Neuronal stem cell (in vitro differentiated cells): ENCODE measurements at regions not wholly inside any gene's neighbourhood (a gene's known extent, or its start where the extent isn't known, plus 50 kb on each side); places are given as distances from the start of the nearest gene placed in this dataset.

Experiments used
- DNase-seq: peaks from one replicate; pipeline ENCODE4 v3.0.0-alpha.2; 2013; ENCODE audit warnings: low spot score
- H2AFZ ChIP-seq: one replicate; pipeline ENCODE4 v1.6.1; 2013; ENCODE audit warnings: mild to moderate bottlenecking, low read length, inconsistent platforms
- H2AK5ac ChIP-seq: 2 replicates; pipeline ENCODE4 v1.6.1; 2013; ENCODE audit warnings: low read depth, mild to moderate bottlenecking, inconsistent platforms, low read length, moderate library complexity, mixed read lengths
- H2BK120ac ChIP-seq: 2 replicates; pipeline ENCODE4 v1.6.1; 2013; ENCODE audit warnings: low read depth, mild to moderate bottlenecking, inconsistent platforms, low read length, moderate library complexity, mixed read lengths
- H2BK12ac ChIP-seq: one replicate; pipeline ENCODE4 v1.6.1; 2013; ENCODE audit warnings: low read length, inconsistent platforms
- H2BK15ac ChIP-seq: 2 replicates; pipeline ENCODE4 v1.6.1; 2013; ENCODE audit warnings: mild to moderate bottlenecking, low read length, inconsistent platforms, mixed read lengths
- H2BK5ac ChIP-seq: one replicate; pipeline ENCODE4 v1.6.1; 2013; ENCODE audit warnings: inconsistent platforms, mild to moderate bottlenecking, low read length, moderate library complexity
- H3K14ac ChIP-seq: one replicate; pipeline ENCODE4 v1.6.1; 2013; ENCODE audit warnings: low read length, inconsistent platforms
- H3K18ac ChIP-seq: 2 replicates; pipeline ENCODE4 v1.6.1; 2013; ENCODE audit warnings: low read length, inconsistent platforms
- H3K23ac ChIP-seq: 2 replicates; pipeline ENCODE4 v1.6.1; 2013; ENCODE audit warnings: low read depth, mild to moderate bottlenecking, mixed read lengths, low read length, inconsistent platforms; ENCODE audit not compliant: poor library complexity
- H3K27ac ChIP-seq: replicated peaks from 3 replicates; pipeline ENCODE4 v1.5.1; 2013; ENCODE audit warnings: low read length, inconsistent platforms
- H3K27me3 ChIP-seq, 3 experiments: 2 replicates each; pipeline ENCODE4 v1.6.1; 2013; ENCODE audit warnings: low read length in 3 of 3, mild to moderate bottlenecking in 2 of 3, inconsistent platforms in 1 of 3, low read depth in 1 of 3, mixed read lengths in 1 of 3, moderate library complexity in 1 of 3; ENCODE audit not compliant: control insufficient read depth in 3 of 3, insufficient read depth in 3 of 3
- H3K36me3 ChIP-seq, 2 donors: replicated peaks in 1 of 2; 2 replicates each; pipeline ENCODE4 v1.6.1; 2013; ENCODE audit warnings: low read length in 2 of 2; ENCODE audit not compliant: control insufficient read depth in 2 of 2, insufficient read depth in 2 of 2
- H3K4ac ChIP-seq: 2 replicates; pipeline ENCODE4 v1.6.1; 2013; ENCODE audit warnings: inconsistent platforms, mild to moderate bottlenecking, low read length, moderate library complexity
- H3K4me1 ChIP-seq, 2 donors: 1 replicate in 1 of 2; 2 replicates in 1 of 2; pipeline ENCODE4 v1.6.1; 2013; ENCODE audit warnings: low read length in 2 of 2, low read depth in 1 of 2; ENCODE audit not compliant: control insufficient read depth in 2 of 2, insufficient read depth in 1 of 2
- H3K4me2 ChIP-seq: one replicate; pipeline ENCODE4 v1.6.1; 2013; ENCODE audit warnings: mild to moderate bottlenecking, low read length, inconsistent platforms; ENCODE audit not compliant: insufficient read depth, poor library complexity, severe bottlenecking
- H3K4me3 ChIP-seq, 2 donors: 2 replicates each; pipeline ENCODE4 v1.5.1; 2013; ENCODE audit warnings: low read length in 2 of 2, mild to moderate bottlenecking in 2 of 2, inconsistent platforms in 1 of 2, moderate library complexity in 1 of 2
- H3K79me1 ChIP-seq: one replicate; pipeline ENCODE4 v1.6.1; 2013; ENCODE audit warnings: low read depth, mild to moderate bottlenecking, inconsistent platforms, low read length, moderate library complexity
- H3K9ac ChIP-seq: one replicate; pipeline ENCODE4 v1.6.1; 2013; ENCODE audit warnings: mild to moderate bottlenecking, low read depth, low read length, inconsistent platforms; ENCODE audit not compliant: poor library complexity
- H3K9me3 ChIP-seq, 2 donors: replicated peaks in 1 of 2; 2 replicates each; pipeline versions ENCODE3 to v1.6.1; 2013; ENCODE audit warnings: low read length in 2 of 2, mild to moderate bottlenecking in 2 of 2, inconsistent platforms in 1 of 2, low read depth in 1 of 2, mixed read lengths in 1 of 2, moderate library complexity in 1 of 2; ENCODE audit not compliant: control insufficient read depth in 2 of 2, insufficient read depth in 1 of 2
- H4K8ac ChIP-seq: one replicate; pipeline ENCODE4 v1.6.1; 2013; ENCODE audit warnings: low read depth, mild to moderate bottlenecking, inconsistent platforms, low read length, moderate library complexity
- H4K91ac ChIP-seq: one replicate; pipeline ENCODE4 v1.6.1; 2013; ENCODE audit warnings: low read length, low read depth, mild to moderate bottlenecking, inconsistent platforms; ENCODE audit not compliant: poor library complexity
- WGBS, 2 donors: extraction: QIAGEN DNeasy Blood & Tissue Kit; methylation state at CpG; one replicate each; pipeline ENCODE4 v1.1.7; 2013; ENCODE audit warnings: missing lambda C conversion rate in 2 of 2, mixed read lengths in 1 of 2; ENCODE audit not compliant: insufficient read length in 2 of 2, insufficient replicate concordance in 1 of 2; ENCODE audit errors: extremely low coverage in 2 of 2; 5-methylcytosine and 5-hydroxymethylcytosine counted together

GRCh38 chr3:34782871-34783270 lies 856.5 kb upstream of the ARPP21 start:
- Histone ChIP-seq H4K8ac (no peak overlapping the region), H3K4ac (no peak overlapping the region), H3K4me3 (no peak overlapping the region), H2AK5ac (no peak overlapping the region), H3K14ac (no peak overlapping the region), H3K27me3 (no peaks in the 10 kb centered on the region), H2BK120ac (no peak overlapping the region), H2BK15ac (no peak overlapping the region), H2BK12ac (no peak overlapping the region), H3K4me1 (peaks cover 0 to 4% of the 10 kb centered on the region in 2 donors), H2AFZ (no peak overlapping the region), H3K18ac (no peak overlapping the region), H3K9ac (no peak overlapping the region), H3K9me3 (no peaks in the 10 kb centered on the region), H4K91ac (no peak overlapping the region), H3K27ac (no peak overlapping the region), H3K4me2 (no peak overlapping the region), H2BK5ac (no peak overlapping the region), H3K79me1 (no peaks in the 10 kb centered on the region), H3K23ac (no peak overlapping the region), H3K36me3 (no peaks in the 10 kb centered on the region)
- WGBS, 2 donors, result no CpG with 5 or more reads among the region's 2 CpGs
- DNase-seq, result no peak

- Histone ChIP-seq H3K4me2 (no peak overlapping the region), H2AK5ac (no peak overlapping the region), H2BK12ac (no peak overlapping the region), H3K9ac (no peak overlapping the region), H4K8ac (no peak overlapping the region), H3K27ac (no peak overlapping the region), H3K4ac (no peak overlapping the region), H4K91ac (no peak overlapping the region), H3K27me3 (no peaks in the 10 kb centered on the region), H3K79me1 (no peaks in the 10 kb centered on the region), H3K9me3 (no peaks in the 10 kb centered on the region), H3K23ac (no peak overlapping the region), H2AFZ (no peak overlapping the region), H3K18ac (no peak overlapping the region), H3K4me3 (no peak overlapping the region), H3K14ac (no peak overlapping the region), H2BK5ac (no peak overlapping the region), H3K4me1 (peaks cover 0 to 4% of the 10 kb centered on the region in 2 donors), H2BK15ac (no peak overlapping the region), H3K36me3 (no peaks in the 10 kb centered on the region), H2BK120ac (no peak overlapping the region)
- no peak for DNase-seq
Observed at GRCh38 chr3:34783876-34784275, 855.4 kb upstream of the ARPP21 start.

- no peak overlapping the region for H3K27ac ChIP-seq
- no peaks in the 10 kb centered on the region for H3K79me1 ChIP-seq
- no peak overlapping the region for H3K4me3 ChIP-seq
- H3K9ac ChIP-seq, result no peak overlapping the region
- H4K91ac ChIP-seq, result no peak overlapping the region
- no peak overlapping the region for H2BK12ac ChIP-seq
- H3K27me3 ChIP-seq, result no peaks in the 10 kb centered on the region
- no peak overlapping the region for H2BK5ac ChIP-seq
- no peaks in the 10 kb centered on the region for H3K9me3 ChIP-seq
- no CpG with 5 or more reads among the region's 1 CpG for whole genome bisulfite sequencing, 2 donors
- no peak overlapping the region for H2AFZ ChIP-seq
- no peak for DNase-seq
- H2BK120ac ChIP-seq, result no peak overlapping the region
- no peak overlapping the region for H2AK5ac ChIP-seq
- no peak overlapping the region for H3K4me2 ChIP-seq
- no peak overlapping the region for H4K8ac ChIP-seq
- H3K14ac ChIP-seq, result no peak overlapping the region
- no peak overlapping the region for H3K18ac ChIP-seq
- no peak overlapping the region for H2BK15ac ChIP-seq
- no peaks in the 10 kb centered on the region for H3K36me3 ChIP-seq
- H3K4me1 ChIP-seq, result no peaks in the 10 kb centered on the region
- no peak overlapping the region for H3K4ac ChIP-seq
- H3K23ac ChIP-seq, result no peak overlapping the region
Observed at GRCh38 chr3:34793057-34793456, 846.3 kb upstream of the ARPP21 start.

- H3K79me1 ChIP-seq, result no peaks in the 10 kb centered on the region
- no peak overlapping the region for H3K27ac ChIP-seq
- H3K4ac ChIP-seq, result no peak overlapping the region
- H3K4me3 ChIP-seq, result no peak overlapping the region
- DNase-seq, result peak; percentile 8
- H2BK120ac ChIP-seq, result no peak overlapping the region
- no peaks in the 10 kb centered on the region for H3K36me3 ChIP-seq
- H3K27me3 ChIP-seq, result no peaks in the 10 kb centered on the region
- H2BK5ac ChIP-seq, result no peak overlapping the region
- no CpG with 5 or more reads among the region's 1 CpG for WGBS, 2 donors
- peaks cover 0 to 2% of the 10 kb centered on the region in 2 donors for H3K4me1 ChIP-seq
- H3K9ac ChIP-seq, result no peak overlapping the region
- H3K14ac ChIP-seq, result no peak overlapping the region
- H3K23ac ChIP-seq, result no peak overlapping the region
- no peak overlapping the region for H2BK12ac ChIP-seq
- no peak overlapping the region for H2BK15ac ChIP-seq
- no peak overlapping the region for H2AFZ ChIP-seq
- H4K91ac ChIP-seq, result no peak overlapping the region
- H4K8ac ChIP-seq, result no peak overlapping the region
- no peak overlapping the region for H2AK5ac ChIP-seq
- no peak overlapping the region for H3K4me2 ChIP-seq
- H3K9me3 ChIP-seq, result no peaks in the 10 kb centered on the region
- H3K18ac ChIP-seq, result no peak overlapping the region
Observed at GRCh38 chr3:34807611-34808010, 831.7 kb upstream of the ARPP21 start.
